Esophagus squamous epithelium (tissue), 4 donors: ENCODE measurements at regions not wholly inside any gene's neighbourhood (a gene's known extent, or its start where the extent isn't known, plus 50 kb on each side); places are given as distances from the start of the nearest gene placed in this dataset.

ENCODE experiments used
- CTCF ChIP-seq, 6 experiments: fragments of 450-650 bp in 4 of 6; fragments of 200-600 bp in 2 of 6; sonication (generic) in 2 of 6; IDR thresholded peaks; one replicate each; pipeline ENCODE4 v1.5.1; 2016 to 2019; ENCODE audit warnings: antibody characterized with exemption in 6 of 6, mild to moderate bottlenecking in 4 of 6, moderate library complexity in 4 of 6
- POLR2A ChIP-seq, 4 donors: fragments of 450-650 bp; IDR thresholded peaks; one replicate each; pipeline ENCODE4 v1.6.1; 2017; ENCODE audit warnings: antibody characterized with exemption in 4 of 4, mild to moderate bottlenecking in 4 of 4, moderate library complexity in 3 of 4

GRCh38 chr5:124280079-124280478 lies 466.4 kb downstream of the ZNF608 start:
- TF ChIP-seq POLR2A (IDR thresholded peaks at IDR 0.05), result no peak
- TF ChIP-seq CTCF (IDR thresholded peaks at IDR 0.05), result no peak
